Neural cell (in vitro differentiated cells): ENCODE measurements at regions not wholly inside any gene's neighbourhood (a gene's known extent, or its start where the extent isn't known, plus 50 kb on each side); places are given as distances from the start of the nearest gene placed in this dataset.

Experiments
- H2AFZ ChIP-seq: fragments of 200-600, 300-800 bp; sonication (generic), shearing (Covaris generic); 2 replicates; pipeline ENCODE4 v1.6.0; 2014; ENCODE audit warnings: low read depth, mild to moderate bottlenecking, antibody characterized with exemption, low read length, moderate library complexity
- H3F3A ChIP-seq: fragments of 200-600 bp; shearing (Covaris generic); 2 replicates; pipeline ENCODE4 v1.6.1; 2016; ENCODE audit warnings: mild to moderate bottlenecking, moderate library complexity, mixed read lengths, antibody characterized with exemption, low read length; ENCODE audit not compliant: insufficient read depth, poor library complexity, severe bottlenecking
- H3K27ac ChIP-seq: fragments of 200-600, 300-800 bp; sonication (generic), shearing (Covaris generic); 2 replicates; pipeline ENCODE4 v1.5.1; 2014; ENCODE audit warnings: mild to moderate bottlenecking, low read length, moderate library complexity
- H3K27me3 ChIP-seq: fragments of 300-800, 200-600 bp; sonication (generic), shearing (Covaris generic); 2 replicates; pipeline ENCODE4 v1.6.0; 2014; ENCODE audit warnings: mild to moderate bottlenecking, low read depth, low read length, moderate library complexity; ENCODE audit not compliant: insufficient read depth
- H3K36me3 ChIP-seq: fragments of 300-800, 200-600 bp; sonication (generic), shearing (Covaris generic); 2 replicates; pipeline ENCODE4 v1.5.1; 2014; ENCODE audit warnings: mild to moderate bottlenecking, antibody characterized with exemption, low read length, moderate library complexity; ENCODE audit not compliant: insufficient read depth
- H3K4me2 ChIP-seq: fragments of 300-800, 200-600 bp; sonication (generic), shearing (Covaris generic); 2 replicates; pipeline ENCODE4 v1.6.0; 2014; ENCODE audit warnings: mild to moderate bottlenecking, low read length
- H3K4me3 ChIP-seq: fragments of 300-800, 200-600 bp; sonication (generic), shearing (Covaris generic); 2 replicates; pipeline ENCODE4 v1.5.1; 2014; ENCODE audit warnings: mild to moderate bottlenecking, low read length, moderate library complexity
- H3K79me2 ChIP-seq: fragments of 200-600 bp; shearing (Covaris generic); replicated peaks from 2 replicates; pipeline ENCODE4 v1.6.0; 2014; ENCODE audit warnings: mild to moderate bottlenecking, low read length, moderate library complexity; ENCODE audit not compliant: insufficient read depth
- H3K9ac ChIP-seq: fragments of 300-800, 200-600 bp; sonication (generic), shearing (Covaris generic); 2 replicates; pipeline ENCODE4 v1.6.1; 2016; ENCODE audit warnings: mild to moderate bottlenecking, low read length, mixed read lengths
- H3K9me2 ChIP-seq: fragments of 200-600 bp; shearing (Covaris generic); 2 replicates; pipeline ENCODE4 v1.6.1; 2016; ENCODE audit warnings: mild to moderate bottlenecking, low read length, mixed read lengths; ENCODE audit not compliant: insufficient read depth
- H3K9me3 ChIP-seq: fragments of 200-600, 300-800 bp; sonication (generic), shearing (Covaris generic); 2 replicates; pipeline ENCODE4 v1.6.1; 2016; ENCODE audit warnings: mild to moderate bottlenecking, mixed run types, low read length, moderate library complexity, mixed read lengths
- H4K20me1 ChIP-seq: fragments of 200-600 bp; shearing (Covaris generic); 2 replicates; pipeline ENCODE4 v1.6.1; 2016; ENCODE audit warnings: mild to moderate bottlenecking, mixed run types; ENCODE audit not compliant: insufficient read depth
- EP300 ChIP-seq: fragments of 450-650 bp; conservative IDR thresholded peaks from 2 replicates; pipeline ENCODE4 v1.6.1; 2014; ENCODE audit warnings: antibody characterized with exemption, mild to moderate bottlenecking, moderate library complexity; ENCODE audit not compliant: poor library complexity, severe bottlenecking
- EZH2 ChIP-seq: fragments of 200-600, 300-800 bp; shearing (Covaris generic), sonication (generic); IDR thresholded peaks from 2 replicates; pipeline ENCODE4 v1.6.1; 2014; ENCODE audit warnings: antibody characterized with exemption, low read length, borderline replicate concordance, mild to moderate bottlenecking; ENCODE audit not compliant: insufficient read depth, poor library complexity, severe bottlenecking
- MXI1 ChIP-seq: fragments of 450-650 bp; conservative IDR thresholded peaks from 2 replicates; pipeline ENCODE4 v1.6.1; 2014; ENCODE audit warnings: antibody characterized with exemption, mild to moderate bottlenecking; ENCODE audit not compliant: poor library complexity, severe bottlenecking
- POLR2AphosphoS5 ChIP-seq: IDR thresholded peaks from 2 replicates; pipeline ENCODE4 v1.6.1; 2012
- RAD21 ChIP-seq: fragments of 450-650 bp; conservative IDR thresholded peaks from 2 replicates; pipeline ENCODE4 v1.6.1; 2014; ENCODE audit warnings: antibody characterized with exemption, mild to moderate bottlenecking, moderate library complexity
- SMC3 ChIP-seq: fragments of 450-650 bp; conservative IDR thresholded peaks from 2 replicates; pipeline ENCODE4 v1.6.1; 2014; ENCODE audit warnings: antibody characterized with exemption, mild to moderate bottlenecking, moderate library complexity; ENCODE audit not compliant: poor library complexity
- TAF1 ChIP-seq: IDR thresholded peaks from 2 replicates; pipeline ENCODE4 v1.6.1; 2012; ENCODE audit warnings: low read depth
- TF ChIP-seq, protein P1 (sequence below): IDR thresholded peaks from 2 replicates; pipeline ENCODE4 v1.6.1; 2012; ENCODE audit warnings: borderline replicate concordance
- TF ChIP-seq, protein P2 (sequence below): fragments of 450-650 bp; IDR thresholded peaks from 2 replicates; pipeline ENCODE4 v1.5.1; 2014; ENCODE audit warnings: antibody characterized with exemption, mild to moderate bottlenecking, moderate library complexity; ENCODE audit not compliant: poor library complexity, severe bottlenecking

DNA sequence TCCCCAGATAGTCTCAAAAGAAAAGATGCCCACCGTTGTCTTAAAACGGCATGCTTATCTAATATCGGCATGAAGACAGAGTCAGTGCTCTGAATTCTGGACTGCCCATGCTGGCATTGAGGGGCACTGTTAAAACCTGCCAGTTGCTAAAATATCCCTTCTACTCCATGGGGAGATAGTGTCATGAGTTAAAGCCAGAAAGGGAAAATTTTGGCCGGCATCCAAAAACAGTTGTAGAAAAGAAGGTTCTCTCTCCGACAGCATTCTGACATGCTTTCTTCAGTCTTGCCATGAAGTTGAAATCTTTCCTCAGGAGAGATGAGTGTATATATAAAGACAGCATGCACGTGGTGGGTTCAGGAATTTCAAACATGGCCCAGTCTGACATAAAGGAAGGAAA is 401.3 kb upstream of the PIK3C3 start:
- TF ChIP-seq, protein P1, sequence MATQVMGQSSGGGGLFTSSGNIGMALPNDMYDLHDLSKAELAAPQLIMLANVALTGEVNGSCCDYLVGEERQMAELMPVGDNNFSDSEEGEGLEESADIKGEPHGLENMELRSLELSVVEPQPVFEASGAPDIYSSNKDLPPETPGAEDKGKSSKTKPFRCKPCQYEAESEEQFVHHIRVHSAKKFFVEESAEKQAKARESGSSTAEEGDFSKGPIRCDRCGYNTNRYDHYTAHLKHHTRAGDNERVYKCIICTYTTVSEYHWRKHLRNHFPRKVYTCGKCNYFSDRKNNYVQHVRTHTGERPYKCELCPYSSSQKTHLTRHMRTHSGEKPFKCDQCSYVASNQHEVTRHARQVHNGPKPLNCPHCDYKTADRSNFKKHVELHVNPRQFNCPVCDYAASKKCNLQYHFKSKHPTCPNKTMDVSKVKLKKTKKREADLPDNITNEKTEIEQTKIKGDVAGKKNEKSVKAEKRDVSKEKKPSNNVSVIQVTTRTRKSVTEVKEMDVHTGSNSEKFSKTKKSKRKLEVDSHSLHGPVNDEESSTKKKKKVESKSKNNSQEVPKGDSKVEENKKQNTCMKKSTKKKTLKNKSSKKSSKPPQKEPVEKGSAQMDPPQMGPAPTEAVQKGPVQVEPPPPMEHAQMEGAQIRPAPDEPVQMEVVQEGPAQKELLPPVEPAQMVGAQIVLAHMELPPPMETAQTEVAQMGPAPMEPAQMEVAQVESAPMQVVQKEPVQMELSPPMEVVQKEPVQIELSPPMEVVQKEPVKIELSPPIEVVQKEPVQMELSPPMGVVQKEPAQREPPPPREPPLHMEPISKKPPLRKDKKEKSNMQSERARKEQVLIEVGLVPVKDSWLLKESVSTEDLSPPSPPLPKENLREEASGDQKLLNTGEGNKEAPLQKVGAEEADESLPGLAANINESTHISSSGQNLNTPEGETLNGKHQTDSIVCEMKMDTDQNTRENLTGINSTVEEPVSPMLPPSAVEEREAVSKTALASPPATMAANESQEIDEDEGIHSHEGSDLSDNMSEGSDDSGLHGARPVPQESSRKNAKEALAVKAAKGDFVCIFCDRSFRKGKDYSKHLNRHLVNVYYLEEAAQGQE = no peak
- no peak for TF ChIP-seq POLR2AphosphoS5
- TF ChIP-seq EZH2 = no peak
- no peak for TF ChIP-seq TAF1
- TF ChIP-seq SMC3 = no peak
- no peak for TF ChIP-seq RAD21
- TF ChIP-seq MXI1 = no peak
- no peaks in the 10 kb centered on the region for H3K36me3 ChIP-seq
- no peak overlapping the region for H2AFZ ChIP-seq
- no peaks in the 10 kb centered on the region for H3K9me2 ChIP-seq
- no peak overlapping the region for H3K27ac ChIP-seq
- no peak overlapping the region for H3K4me2 ChIP-seq
- H3F3A ChIP-seq = no peaks in the 10 kb centered on the region
- no peaks in the 10 kb centered on the region for H4K20me1 ChIP-seq
- no peaks in the 10 kb centered on the region for H3K27me3 ChIP-seq
- no peaks in the 10 kb centered on the region for H3K79me2 ChIP-seq
- H3K9me3 ChIP-seq = no peaks in the 10 kb centered on the region
- no peak overlapping the region for H3K9ac ChIP-seq
- H3K4me3 ChIP-seq = no peak overlapping the region

DNA sequence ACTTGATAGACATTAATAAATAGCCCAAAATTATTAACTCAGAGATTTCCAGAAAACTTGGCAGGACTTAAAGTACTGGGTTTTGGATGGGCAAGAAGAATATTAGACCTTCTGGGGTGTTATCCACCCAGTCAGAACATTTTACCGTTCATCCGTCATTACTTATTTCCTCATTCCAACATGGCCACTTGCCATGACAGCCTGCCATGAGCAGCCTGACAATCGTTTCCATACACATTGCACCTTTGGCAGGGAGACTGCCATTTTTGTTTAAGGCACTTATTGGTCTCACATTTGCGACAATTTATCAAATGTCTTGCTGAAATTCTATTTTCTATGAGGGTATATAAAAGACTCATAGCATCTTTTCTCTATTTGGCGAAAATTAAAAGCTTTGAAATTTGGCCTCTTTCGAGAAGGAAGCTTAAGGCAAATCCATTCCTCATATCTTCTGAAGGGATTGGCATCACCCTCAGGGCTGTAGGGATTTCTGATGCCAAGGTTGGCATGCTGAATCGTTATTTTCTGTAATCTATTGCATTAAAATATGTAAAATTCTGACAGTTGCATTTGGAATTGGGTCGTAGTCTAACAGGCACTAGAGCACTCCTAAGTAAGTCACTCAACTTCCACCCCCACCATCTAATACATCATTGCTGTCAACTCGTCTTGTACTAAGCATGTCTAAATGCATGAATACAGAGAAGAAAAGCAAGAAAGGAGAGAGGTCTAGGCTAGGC is 406.3 kb upstream of the PIK3C3 start:
- no peaks in the 10 kb centered on the region for H3F3A ChIP-seq
- no peaks in the 10 kb centered on the region for H3K9me3 ChIP-seq
- no peaks in the 10 kb centered on the region for H3K79me2 ChIP-seq
- TF ChIP-seq, protein P1 = no peak
- no peak for TF ChIP-seq POLR2AphosphoS5
- TF ChIP-seq EP300 = no peak
- TF ChIP-seq, protein P2, sequence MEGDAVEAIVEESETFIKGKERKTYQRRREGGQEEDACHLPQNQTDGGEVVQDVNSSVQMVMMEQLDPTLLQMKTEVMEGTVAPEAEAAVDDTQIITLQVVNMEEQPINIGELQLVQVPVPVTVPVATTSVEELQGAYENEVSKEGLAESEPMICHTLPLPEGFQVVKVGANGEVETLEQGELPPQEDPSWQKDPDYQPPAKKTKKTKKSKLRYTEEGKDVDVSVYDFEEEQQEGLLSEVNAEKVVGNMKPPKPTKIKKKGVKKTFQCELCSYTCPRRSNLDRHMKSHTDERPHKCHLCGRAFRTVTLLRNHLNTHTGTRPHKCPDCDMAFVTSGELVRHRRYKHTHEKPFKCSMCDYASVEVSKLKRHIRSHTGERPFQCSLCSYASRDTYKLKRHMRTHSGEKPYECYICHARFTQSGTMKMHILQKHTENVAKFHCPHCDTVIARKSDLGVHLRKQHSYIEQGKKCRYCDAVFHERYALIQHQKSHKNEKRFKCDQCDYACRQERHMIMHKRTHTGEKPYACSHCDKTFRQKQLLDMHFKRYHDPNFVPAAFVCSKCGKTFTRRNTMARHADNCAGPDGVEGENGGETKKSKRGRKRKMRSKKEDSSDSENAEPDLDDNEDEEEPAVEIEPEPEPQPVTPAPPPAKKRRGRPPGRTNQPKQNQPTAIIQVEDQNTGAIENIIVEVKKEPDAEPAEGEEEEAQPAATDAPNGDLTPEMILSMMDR = no peak
- TF ChIP-seq SMC3 = no peak
- TF ChIP-seq EZH2 = no peak
- no peak for TF ChIP-seq MXI1
- no peak for TF ChIP-seq TAF1
- TF ChIP-seq RAD21 = no peak
- H3K36me3 ChIP-seq = no peaks in the 10 kb centered on the region
- no peak overlapping the region for H3K4me2 ChIP-seq
- H3K27ac ChIP-seq = peak overlapping the region; percentile 4
- H3K9ac ChIP-seq = no peak overlapping the region
- H3K4me3 ChIP-seq = no peak overlapping the region
- no peak overlapping the region for H2AFZ ChIP-seq
- H4K20me1 ChIP-seq = no peaks in the 10 kb centered on the region
- no peaks in the 10 kb centered on the region for H3K9me2 ChIP-seq
- no peaks in the 10 kb centered on the region for H3K27me3 ChIP-seq
